ENCODE measurements at regions not wholly inside any gene's neighbourhood (a gene's known extent, or its start where the extent isn't known, plus 50 kb on each side); places are given as distances from the start of the nearest gene placed in this dataset.

- TF ChIP-seq CTCF (conservative IDR thresholded peaks at IDR 0.05; ENCODE audit: low read depth, low read length) (no peak), SMC3 (IDR thresholded peaks at IDR 0.05; ENCODE audit: low read depth, low read length) (no peak), POLR2A (IDR thresholded peaks at IDR 0.05; ENCODE audit: low read depth, low read length) (no peak), CEBPB (IDR thresholded peaks at IDR 0.05; ENCODE audit: low read depth, low read length) (no peak), MAZ (IDR thresholded peaks at IDR 0.05; ENCODE audit: borderline replicate concordance, low read depth, low read length) (no peak), ELK1 (IDR thresholded peaks at IDR 0.05; ENCODE audit: borderline replicate concordance, low read depth, low read length) (no peak), FOS (IDR thresholded peaks at IDR 0.05; ENCODE audit: low read depth, low read length) (no peak), RFX5 (IDR thresholded peaks at IDR 0.05; ENCODE audit: low read depth, low read length) (no peak), MAFK (IDR thresholded peaks at IDR 0.05; ENCODE audit: low read depth, low read length) (no peak), RAD21 (IDR thresholded peaks at IDR 0.05; ENCODE audit: low read length) (no peak), RCOR1 (IDR thresholded peaks at IDR 0.05; ENCODE audit: insufficient replicate concordance, low read length) (no peak), MXI1 (IDR thresholded peaks at IDR 0.05; ENCODE audit: borderline replicate concordance, low read depth, low read length) (no peak), BHLHE40 (IDR thresholded peaks at IDR 0.05; ENCODE audit: low read depth, low read length) (no peak)
Measured at GRCh38 chr18:57953883-57954282, 90.1 kb upstream of the NEDD4L start.

Data from IMR-90 (cell line).